ENCODE measurements at regions not wholly inside any gene's neighbourhood (a gene's known extent, or its start where the extent isn't known, plus 50 kb on each side); places are given as distances from the start of the nearest gene placed in this dataset.

DNA sequence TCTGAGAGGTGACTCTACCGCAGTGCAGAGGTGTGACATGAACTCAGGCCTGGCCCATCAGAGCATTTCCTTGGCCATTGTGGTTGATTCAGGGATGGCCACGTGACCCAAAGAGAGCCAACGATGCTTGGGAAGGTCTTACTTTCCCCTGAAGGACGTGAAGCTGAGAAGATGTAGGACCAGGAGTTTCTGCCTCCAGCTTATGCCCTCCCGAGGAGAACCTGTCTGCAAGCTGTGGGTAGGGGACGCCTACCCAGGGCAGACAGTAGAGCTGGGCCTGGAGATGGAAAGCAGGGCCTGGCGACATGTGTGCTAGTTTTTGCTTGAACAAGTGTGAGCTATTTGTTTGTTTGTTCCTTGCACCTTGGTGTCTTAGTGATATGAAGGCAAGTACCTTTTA lies 89.4 kb downstream of the RPLP1 start:
- Histone ChIP-seq H3K4me2 (ENCODE audit: low read length) (no peak overlapping the region), H3F3A (ENCODE audit: insufficient read depth, low read length) (no peaks in the 10 kb centered on the region), H3K27ac (ENCODE audit: low read depth, low read length, poor library complexity, severe bottlenecking) (no peak overlapping the region), H3K9ac (ENCODE audit: low read length) (no peak overlapping the region), H2AFZ (ENCODE audit: low read length) (no peak overlapping the region), H3K79me2 (ENCODE audit: insufficient read depth, low read length) (no peaks in the 10 kb centered on the region), H4K20me1 (ENCODE audit: insufficient read depth, low read length) (no peaks in the 10 kb centered on the region), H3K9me3 (ENCODE audit: low read length) (no peaks in the 10 kb centered on the region), H3K4me1 (ENCODE audit: insufficient read depth, low read length, severe bottlenecking) (no peaks in the 10 kb centered on the region), H3K27me3 (ENCODE audit: insufficient read depth, low read length) (no peaks in the 10 kb centered on the region), H3K36me3 (ENCODE audit: insufficient read depth, low read length) (no peaks in the 10 kb centered on the region), H3K4me3 (ENCODE audit: low read depth, low read length, poor library complexity, severe bottlenecking) (no peak overlapping the region), H3K9me2 (ENCODE audit: low read depth, low read length) (no peaks in the 10 kb centered on the region)
- TF ChIP-seq, protein P1, sequence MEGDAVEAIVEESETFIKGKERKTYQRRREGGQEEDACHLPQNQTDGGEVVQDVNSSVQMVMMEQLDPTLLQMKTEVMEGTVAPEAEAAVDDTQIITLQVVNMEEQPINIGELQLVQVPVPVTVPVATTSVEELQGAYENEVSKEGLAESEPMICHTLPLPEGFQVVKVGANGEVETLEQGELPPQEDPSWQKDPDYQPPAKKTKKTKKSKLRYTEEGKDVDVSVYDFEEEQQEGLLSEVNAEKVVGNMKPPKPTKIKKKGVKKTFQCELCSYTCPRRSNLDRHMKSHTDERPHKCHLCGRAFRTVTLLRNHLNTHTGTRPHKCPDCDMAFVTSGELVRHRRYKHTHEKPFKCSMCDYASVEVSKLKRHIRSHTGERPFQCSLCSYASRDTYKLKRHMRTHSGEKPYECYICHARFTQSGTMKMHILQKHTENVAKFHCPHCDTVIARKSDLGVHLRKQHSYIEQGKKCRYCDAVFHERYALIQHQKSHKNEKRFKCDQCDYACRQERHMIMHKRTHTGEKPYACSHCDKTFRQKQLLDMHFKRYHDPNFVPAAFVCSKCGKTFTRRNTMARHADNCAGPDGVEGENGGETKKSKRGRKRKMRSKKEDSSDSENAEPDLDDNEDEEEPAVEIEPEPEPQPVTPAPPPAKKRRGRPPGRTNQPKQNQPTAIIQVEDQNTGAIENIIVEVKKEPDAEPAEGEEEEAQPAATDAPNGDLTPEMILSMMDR (IDR thresholded peaks at IDR 0.05; ENCODE audit: low read length) = no peak

DNA sequence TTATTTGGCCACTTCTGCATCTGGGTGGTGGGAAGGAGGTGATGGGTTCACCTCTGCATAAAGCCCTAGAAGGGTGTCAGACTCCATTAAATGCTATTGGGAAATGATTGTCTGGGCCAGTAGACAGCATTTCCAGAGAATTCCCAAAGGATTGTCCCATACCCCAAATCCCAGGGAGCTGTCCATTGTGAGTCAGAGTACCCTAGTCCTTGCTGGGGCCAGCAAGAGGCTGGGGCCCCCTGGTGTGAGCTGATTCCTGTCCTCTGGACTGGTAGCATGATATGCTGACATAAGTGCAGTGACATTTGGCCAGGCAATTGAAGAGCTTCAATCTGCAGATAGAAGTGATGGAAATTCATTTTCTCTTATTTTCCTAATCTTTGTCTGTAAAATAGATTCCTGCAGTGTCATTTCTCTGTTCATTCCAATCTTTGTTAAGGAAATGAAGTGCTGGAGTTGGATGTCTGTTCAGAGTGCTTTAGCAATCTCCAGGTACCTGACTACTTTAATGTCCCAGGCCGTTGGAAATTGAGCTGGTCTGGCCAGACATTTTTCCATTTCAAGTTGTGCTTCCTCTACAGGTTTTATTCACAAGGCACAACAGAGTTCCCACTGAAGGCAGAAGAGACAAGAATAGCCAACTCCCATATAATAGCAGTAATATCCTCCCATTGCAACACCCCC lies 91.2 kb downstream of the RPLP1 start:
- Histone ChIP-seq H3K27ac (ENCODE audit: low read depth, low read length, poor library complexity, severe bottlenecking) (no peak overlapping the region), H3K4me1 (ENCODE audit: insufficient read depth, low read length, severe bottlenecking) (no peaks in the 10 kb centered on the region), H4K20me1 (ENCODE audit: insufficient read depth, low read length) (no peaks in the 10 kb centered on the region)

DNA sequence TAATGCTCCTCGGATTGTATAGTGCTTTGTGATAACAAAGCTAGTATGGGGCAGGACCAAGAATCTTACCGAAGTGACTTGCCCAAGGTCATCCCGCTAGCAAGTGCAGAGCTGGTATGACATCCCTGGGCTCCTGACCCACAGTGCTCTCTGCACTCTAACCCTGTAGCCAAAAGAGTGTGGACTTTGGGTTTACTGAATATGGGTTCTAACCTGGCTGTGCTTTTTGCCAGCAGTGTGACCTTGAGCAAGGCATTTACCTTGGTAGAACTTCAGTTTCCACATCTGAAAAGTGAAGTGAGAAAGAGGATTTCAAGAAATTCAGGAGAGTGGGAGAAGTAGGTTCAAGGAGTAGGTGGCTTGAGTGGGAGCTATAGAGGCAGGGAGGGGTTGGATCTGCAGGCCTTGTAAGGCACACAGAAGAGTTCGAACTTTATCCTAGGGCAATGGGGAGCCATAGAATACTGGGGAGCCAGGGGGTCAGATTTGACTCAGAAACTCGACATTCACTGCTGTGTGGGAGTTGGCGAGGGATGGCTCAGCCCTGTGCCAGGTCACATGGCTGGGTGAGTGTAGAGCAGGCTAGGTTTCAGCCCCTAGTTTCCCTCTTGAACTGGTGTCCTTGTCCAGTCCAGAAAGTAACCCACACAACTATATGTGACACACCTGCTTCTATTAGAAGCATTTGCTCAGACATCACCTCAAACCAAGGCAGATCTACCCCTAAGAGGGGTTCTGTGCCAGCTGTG lies 91.9 kb downstream of the RPLP1 start:
- Histone ChIP-seq H3K27me3 (ENCODE audit: insufficient read depth, low read length) (no peaks in the 10 kb centered on the region), H3F3A (ENCODE audit: insufficient read depth, low read length) (no peaks in the 10 kb centered on the region), H3K9ac (ENCODE audit: low read length) (no peak overlapping the region), H3K4me1 (ENCODE audit: insufficient read depth, low read length, severe bottlenecking) (no peaks in the 10 kb centered on the region), H4K20me1 (ENCODE audit: insufficient read depth, low read length) (no peaks in the 10 kb centered on the region), H3K4me2 (ENCODE audit: low read length) (no peak overlapping the region), H3K36me3 (ENCODE audit: insufficient read depth, low read length) (no peaks in the 10 kb centered on the region), H2AFZ (ENCODE audit: low read length) (no peak overlapping the region), H3K4me3 (ENCODE audit: low read depth, low read length, poor library complexity, severe bottlenecking) (no peak overlapping the region), H3K27ac (ENCODE audit: low read depth, low read length, poor library complexity, severe bottlenecking) (no peak overlapping the region), H3K9me3 (ENCODE audit: low read length) (no peaks in the 10 kb centered on the region), H3K9me2 (ENCODE audit: low read depth, low read length) (no peaks in the 10 kb centered on the region), H3K79me2 (ENCODE audit: insufficient read depth, low read length) (no peaks in the 10 kb centered on the region)
- no peak for TF ChIP-seq EZH2 (IDR thresholded peaks at IDR 0.05; ENCODE audit: borderline replicate concordance, low read length)
- TF ChIP-seq, protein P1 (IDR thresholded peaks at IDR 0.05; ENCODE audit: low read length) = no peak

More for the DNA sequence above, 91.2 kb downstream of the RPLP1 start:
- H3K79me2 ChIP-seq (ENCODE audit: insufficient read depth, low read length) = no peaks in the 10 kb centered on the region
- H3K4me3 ChIP-seq (ENCODE audit: low read depth, low read length, poor library complexity, severe bottlenecking) = no peak overlapping the region
- H3K9me2 ChIP-seq (ENCODE audit: low read depth, low read length) = no peaks in the 10 kb centered on the region
- TF ChIP-seq, protein P1 (IDR thresholded peaks at IDR 0.05; ENCODE audit: low read length) = no peak
- no peak for TF ChIP-seq EZH2 (IDR thresholded peaks at IDR 0.05; ENCODE audit: borderline replicate concordance, low read length)
- H2AFZ ChIP-seq (ENCODE audit: low read length) = no peak overlapping the region
- no peaks in the 10 kb centered on the region for H3F3A ChIP-seq (ENCODE audit: insufficient read depth, low read length)
- no peak overlapping the region for H3K4me2 ChIP-seq (ENCODE audit: low read length)
- no peaks in the 10 kb centered on the region for H3K27me3 ChIP-seq (ENCODE audit: insufficient read depth, low read length)
- H3K9me3 ChIP-seq (ENCODE audit: low read length) = no peaks in the 10 kb centered on the region
- no peaks in the 10 kb centered on the region for H3K36me3 ChIP-seq (ENCODE audit: insufficient read depth, low read length)
- no peak overlapping the region for H3K9ac ChIP-seq (ENCODE audit: low read length)
